Endothelial cell of umbilical vein (primary cell): ENCODE measurements at regions not wholly inside any gene's neighbourhood (a gene's known extent, or its start where the extent isn't known, plus 50 kb on each side); places are given as distances from the start of the nearest gene placed in this dataset.

Source experiments
- BruUV-seq: library from RNA; stranded (reverse); fragments of 400-500 nt; replicated peaks from 2 replicates; lab custom pipeline; 2021; lab: Mats Ljungman, UMichigan
- CTCF ChIA-PET: fragments of 300-600, 350-600 bp; sonication (Branson Sonifier 250); formaldehyde crosslinking; loops from one replicate; lab custom pipeline; 2021; ENCODE audit warnings: antibody characterized with exemption, inconsistent platforms; lab: Charles Lee
- POLR2A ChIA-PET: fragments of 300-600, 350-600 bp; sonication (Branson Sonifier 250); formaldehyde crosslinking; loops from one replicate; lab custom pipeline; 2021; ENCODE audit warnings: antibody characterized with exemption, inconsistent platforms; lab: Charles Lee
- DNase-seq: peaks from one replicate; pipeline ENCODE4 v3.0.0-alpha.2; 2011; ENCODE audit warnings: low read depth, low spot score
- FAIRE-seq: peaks from 2 replicates; lab custom pipeline; 2011; peaks lifted over from hg19 to GRCh38; lab: Jason Lieb, UNC
- H2AFZ ChIP-seq: 2 replicates; pipeline ENCODE4 v1.6.0; 2012; ENCODE audit warnings: low read depth, low read length, control low read depth, inconsistent platforms
- H3K27ac ChIP-seq: 2 replicates; pipeline ENCODE4 v1.5.1; 2011; ENCODE audit warnings: low read depth, mild to moderate bottlenecking, control low read depth, low read length, moderate library complexity; ENCODE audit not compliant: insufficient read depth
- H3K27me3 ChIP-seq, 2 experiments: 2 replicates each; pipeline versions ENCODE4 v1.6.0 to v1.6.1; 2011; ENCODE audit warnings: low read length in 2 of 2, mixed read lengths in 1 of 2; ENCODE audit not compliant: control insufficient read depth in 2 of 2, insufficient read depth in 2 of 2
- H3K36me3 ChIP-seq, 2 experiments: 2 replicates in 1 of 2; 3 replicates in 1 of 2; pipeline ENCODE4 v1.5.1; 2011; ENCODE audit warnings: low read length in 2 of 2, mild to moderate bottlenecking in 1 of 2, moderate library complexity in 1 of 2; ENCODE audit not compliant: control insufficient read depth in 2 of 2, insufficient read depth in 2 of 2; ENCODE audit errors: extremely low read depth in 1 of 2
- H3K4me1 ChIP-seq: 3 replicates; pipeline ENCODE4 v1.5.1; 2011; ENCODE audit warnings: mild to moderate bottlenecking, low read length; ENCODE audit not compliant: control insufficient read depth, insufficient read depth; ENCODE audit errors: extremely low read depth
- H3K4me2 ChIP-seq: 2 replicates; pipeline ENCODE4 v1.6.1; 2011; ENCODE audit warnings: low read length, control low read depth, mixed read lengths; ENCODE audit not compliant: insufficient read depth
- H3K4me3 ChIP-seq, 3 experiments: fragments of 200-600 bp in 1 of 3; sonication (generic), shearing (Covaris generic) in 1 of 3; replicated peaks in 1 of 3; 2 replicates each; pipeline ENCODE4 v1.5.1; 2011 to 2016; ENCODE audit warnings: control low read depth in 3 of 3, low read length in 3 of 3, mild to moderate bottlenecking in 2 of 3, inconsistent platforms in 1 of 3, low read depth in 1 of 3, moderate library complexity in 1 of 3; ENCODE audit not compliant: insufficient read depth in 1 of 3
- H3K79me2 ChIP-seq: 2 replicates; pipeline ENCODE4 v1.6.0; 2012; ENCODE audit warnings: low read length, inconsistent platforms; ENCODE audit not compliant: control insufficient read depth, insufficient read depth
- H3K9ac ChIP-seq: replicated peaks from 2 replicates; pipeline ENCODE3; 2011; ENCODE audit warnings: low read length, control low read depth; ENCODE audit not compliant: insufficient read depth; ENCODE audit errors: extremely low read depth
- H3K9me1 ChIP-seq: replicated peaks from 3 replicates; pipeline ENCODE4 v1.6.0; 2011; ENCODE audit warnings: mild to moderate bottlenecking, low read length; ENCODE audit not compliant: control insufficient read depth, insufficient read depth; ENCODE audit errors: extremely low read depth
- H3K9me3 ChIP-seq: replicated peaks from 2 replicates; pipeline ENCODE4 v1.5.1; 2012; ENCODE audit warnings: low read length, inconsistent platforms; ENCODE audit not compliant: control insufficient read depth, insufficient read depth
- H4K20me1 ChIP-seq: replicated peaks from 2 replicates; pipeline ENCODE3; 2011; ENCODE audit warnings: mild to moderate bottlenecking, low read length; ENCODE audit not compliant: control insufficient read depth, insufficient read depth; ENCODE audit errors: extremely low read depth
- CTCF ChIP-seq, 2 donors: IDR thresholded peaks; 1 replicate in 1 of 2; 2 replicates in 1 of 2; pipeline ENCODE4 v1.5.1; 2011; ENCODE audit warnings: low read length in 2 of 2, mild to moderate bottlenecking in 2 of 2, moderate library complexity in 2 of 2, control low read depth in 1 of 2, inconsistent platforms in 1 of 2, low read depth in 1 of 2; ENCODE audit not compliant: insufficient read depth in 1 of 2; ENCODE audit errors: extremely low read depth in 1 of 2
- EZH2 ChIP-seq: IDR thresholded peaks from 2 replicates; pipeline ENCODE4 v1.6.1; 2012; ENCODE audit warnings: borderline replicate concordance, low read depth, mild to moderate bottlenecking, moderate library complexity, low read length, inconsistent platforms; ENCODE audit not compliant: severe bottlenecking
- GATA2 ChIP-seq: IDR thresholded peaks from 2 replicates; pipeline ENCODE4 v1.7.0; 2011; ENCODE audit warnings: low read depth, mild to moderate bottlenecking, moderate library complexity, mixed read lengths, low read length; ENCODE audit not compliant: insufficient read length, insufficient read depth
- JUN ChIP-seq: IDR thresholded peaks from 2 replicates; pipeline ENCODE4 v1.6.1; 2011; ENCODE audit warnings: borderline replicate concordance, low read depth; ENCODE audit not compliant: insufficient read length, insufficient read depth
- MYC ChIP-seq: IDR thresholded peaks from one replicate; pipeline ENCODE4 v1.6.1; 2011; ENCODE audit warnings: mild to moderate bottlenecking, low read depth, low read length
- POLR2A ChIP-seq: IDR thresholded peaks from 2 replicates; pipeline ENCODE4 v1.6.1; 2012; ENCODE audit warnings: low read depth, mild to moderate bottlenecking, control low read depth, low read length
- POLR2AphosphoS5 ChIP-seq: IDR thresholded peaks from 2 replicates; pipeline ENCODE4 v1.6.1; 2012; ENCODE audit warnings: low read depth, mild to moderate bottlenecking, control low read depth, low read length, moderate library complexity; ENCODE audit not compliant: insufficient read depth
- dilution Hi-C: fragments of 300-500 bp; cut with MboI; formaldehyde crosslinking; loops from one replicate; pipeline ENCODE4 v1.15.0; 2019; ENCODE audit warnings: low sequenced_read_pairs; ENCODE audit not compliant: extremely low pct_ligation_motif_present
- intact Hi-C: fragments of 100-400 bp; cut with micrococcal nuclease; formaldehyde crosslinking; loops from one replicate; pipeline ENCODE4 v1.10.0; 2022
- TF ChIP-seq, protein P1 (sequence below): IDR thresholded peaks from 2 replicates; pipeline ENCODE4 v1.6.1; 2011; ENCODE audit not compliant: insufficient read depth, insufficient read length

- Histone ChIP-seq H3K4me3 (no peak overlapping the region), H3K79me2 (no peaks in the 10 kb centered on the region), H3K9ac (no peak overlapping the region), H2AFZ (no peak overlapping the region), H3K4me1 (no peaks in the 10 kb centered on the region), H3K9me1 (no peaks in the 10 kb centered on the region), H3K4me2 (no peak overlapping the region), H3K27ac (no peak overlapping the region), H3K36me3 (no peaks in the 10 kb centered on the region), H3K9me3 (no peaks in the 10 kb centered on the region), H4K20me1 (no peaks in the 10 kb centered on the region), H3K27me3 (no peaks in the 10 kb centered on the region)
- no peak for TF ChIP-seq POLR2A
- TF ChIP-seq CTCF (IDR thresholded peaks at IDR 0.05; ENCODE audit: extremely low read depth in 1 of 2, insufficient read depth in 1 of 2, low read depth in 1 of 2, low read length in 2 of 2) = no peak
- TF ChIP-seq POLR2AphosphoS5 = no peak
- no peak for TF ChIP-seq MYC
- no peak for TF ChIP-seq EZH2
- no peak for TF ChIP-seq JUN
- TF ChIP-seq, protein P1, sequence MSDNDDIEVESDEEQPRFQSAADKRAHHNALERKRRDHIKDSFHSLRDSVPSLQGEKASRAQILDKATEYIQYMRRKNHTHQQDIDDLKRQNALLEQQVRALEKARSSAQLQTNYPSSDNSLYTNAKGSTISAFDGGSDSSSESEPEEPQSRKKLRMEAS = no peak
- no peak for TF ChIP-seq GATA2
- BruUV-seq = no TSS peak
- FAIRE-seq = no peak
- intact Hi-C loops (no loop called here), dilution Hi-C loops (no loop called here)
- no peak for DNase-seq
- ChIA-PET POLR2A (no interaction called here), CTCF (no interaction called here)
Observed at GRCh38 chrX:13927175-13927574, 102.5 kb downstream of the GEMIN8 start.
